Myocyte (in vitro differentiated cells): ENCODE measurements at regions not wholly inside any gene's neighbourhood (a gene's known extent, or its start where the extent isn't known, plus 50 kb on each side); places are given as distances from the start of the nearest gene placed in this dataset.
"Not testable (repeated sequence)": the region's sequence is repeated elsewhere in the genome, so short reads cannot be mapped to it uniquely, and the experiment has no call there.

ENCODE experiments used
- DNase-seq: peaks from one replicate; pipeline ENCODE4 v3.0.0-alpha.2; 2012; ENCODE audit warnings: low read depth

DNA sequence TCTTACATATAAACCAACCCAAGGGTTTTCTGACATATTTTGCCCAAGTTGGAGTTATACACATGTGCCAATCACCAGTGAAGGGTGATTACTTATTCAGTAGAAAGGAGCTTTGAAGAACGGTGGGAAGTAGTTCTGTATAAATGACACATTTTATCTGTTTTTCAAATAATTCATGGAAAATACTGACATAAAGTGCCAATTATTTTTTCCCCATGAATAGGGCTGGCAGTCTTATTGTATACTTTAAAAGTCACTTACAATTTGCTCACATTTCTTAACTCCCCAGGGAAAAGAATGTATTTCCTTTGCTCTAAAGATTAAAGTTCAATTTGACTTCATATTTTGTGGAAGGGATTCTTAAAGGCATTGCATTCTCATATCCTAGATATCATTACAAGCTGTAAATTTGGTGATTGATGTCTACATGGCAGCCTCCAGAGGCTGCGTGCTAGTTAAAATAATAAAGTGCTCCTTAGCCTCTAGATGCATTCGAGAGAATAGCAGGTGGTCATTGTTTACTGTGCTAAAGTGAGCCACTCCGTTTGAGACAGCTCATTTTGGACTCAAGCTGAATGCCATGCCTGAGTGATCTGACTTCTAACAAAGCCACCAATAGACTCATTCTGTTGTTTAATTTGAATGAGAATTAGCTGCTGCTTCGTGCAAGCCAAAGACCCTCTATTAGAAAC lies 148.8 kb upstream of the NRP1 start:
- peak; percentile 26 for DNase-seq

GRCh38 chr10:33482486-33482885 lies 148.0 kb upstream of the NRP1 start:
- DNase-seq, result no peak

- DNase-seq, result no peak
These were observed 146.7 kb upstream of the NRP1 start for GRCh38 chr10:33481184-33481583.

DNA sequence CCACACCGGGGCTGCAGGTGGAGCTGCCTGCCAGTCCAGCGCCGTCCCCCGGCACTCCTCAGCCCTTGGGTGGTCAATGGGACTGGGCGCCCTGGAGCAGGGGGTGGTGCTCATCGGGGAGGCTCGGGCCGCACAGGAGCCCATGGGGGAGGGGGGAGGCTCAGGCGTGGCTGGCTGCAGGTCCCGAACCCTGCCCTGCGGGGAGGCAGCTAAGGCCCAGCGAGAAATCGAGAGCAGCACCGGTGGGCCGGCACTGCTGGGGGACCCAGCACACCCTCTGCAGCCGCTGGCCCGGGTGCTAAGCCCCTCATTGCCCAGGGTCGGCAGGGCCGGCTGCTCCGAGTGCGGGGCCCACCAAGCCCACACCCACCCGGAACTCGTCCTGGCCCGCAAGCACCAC lies 145.9 kb upstream of the NRP1 start:
- DNase-seq, result not testable (repeated sequence)

DNA sequence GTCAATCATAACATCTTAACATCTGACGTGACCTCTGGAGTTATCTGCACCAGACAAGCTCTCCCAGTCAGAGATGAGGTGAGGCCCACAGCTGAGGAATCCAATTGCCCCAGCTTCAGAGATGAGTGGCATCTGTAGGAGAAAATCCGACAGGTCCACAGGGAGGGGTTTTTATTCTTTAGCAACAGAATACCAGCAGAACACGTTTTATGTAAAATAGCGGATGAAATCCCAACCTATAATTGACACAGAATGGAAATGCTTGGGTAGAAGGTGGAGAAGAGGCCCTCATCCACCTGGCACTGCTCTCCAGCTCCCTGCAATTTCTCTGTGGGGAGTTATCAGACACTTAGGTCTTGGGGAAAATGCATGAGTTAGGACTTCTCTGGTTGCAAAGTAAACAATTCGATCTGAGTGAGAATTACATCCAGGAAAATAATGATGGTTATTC lies 144.2 kb upstream of the NRP1 start:
- no peak for DNase-seq

DNA sequence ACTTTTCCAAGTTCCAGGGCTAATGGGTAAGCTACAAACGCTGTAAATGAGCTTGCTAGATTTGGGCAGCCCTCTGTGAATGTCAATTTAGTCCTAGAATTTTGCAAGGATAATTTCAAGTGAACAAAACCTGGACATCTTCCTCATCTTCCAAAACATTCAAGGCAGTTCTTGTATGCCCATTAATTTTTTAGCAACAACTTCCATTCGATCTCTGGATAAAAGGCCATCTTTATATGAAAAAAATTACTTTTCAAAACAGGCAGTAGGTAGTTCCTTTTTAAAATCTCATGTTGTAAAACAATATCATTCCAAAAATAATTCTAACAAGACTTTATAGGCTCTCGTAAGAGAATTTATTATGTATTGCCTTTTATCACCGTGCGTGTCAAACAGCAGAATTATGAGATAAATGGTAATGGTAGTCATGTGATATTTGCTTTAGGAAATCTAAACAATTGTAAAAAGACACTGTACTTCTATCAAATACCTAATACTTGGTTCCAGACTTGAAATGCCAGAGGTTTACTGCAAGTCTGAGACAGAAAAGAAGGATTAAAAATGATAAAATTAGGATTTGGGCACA lies 143.7 kb upstream of the NRP1 start:
- no peak for DNase-seq

- no peak for DNase-seq
These were observed 143.0 kb upstream of the NRP1 start for GRCh38 chr10:33477291-33478088.

DNA sequence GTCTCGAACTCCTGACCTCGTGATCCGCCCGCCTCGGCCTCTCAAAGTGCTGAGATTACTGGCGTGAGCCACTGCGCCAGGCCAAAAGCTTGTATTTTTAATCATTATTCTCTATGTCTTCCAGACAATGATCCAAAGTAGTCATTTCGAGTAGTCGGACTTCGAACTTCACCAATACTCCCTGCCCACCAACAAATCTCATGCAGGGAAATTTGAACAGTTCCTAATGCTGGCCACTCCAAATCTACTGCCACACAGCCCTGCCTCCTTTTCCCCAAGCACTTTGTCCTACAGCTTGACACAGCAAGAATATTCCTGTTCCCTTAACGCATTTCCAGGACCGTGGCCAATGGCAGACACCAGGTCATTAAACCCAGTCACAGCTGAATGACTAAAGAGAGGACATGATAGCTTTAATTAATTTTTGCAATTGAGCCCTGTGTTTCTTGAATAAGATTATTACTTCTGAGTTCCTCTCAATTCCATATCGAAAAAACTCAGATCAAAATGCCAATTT lies 142.3 kb upstream of the NRP1 start:
- DNase-seq, result no peak

DNA sequence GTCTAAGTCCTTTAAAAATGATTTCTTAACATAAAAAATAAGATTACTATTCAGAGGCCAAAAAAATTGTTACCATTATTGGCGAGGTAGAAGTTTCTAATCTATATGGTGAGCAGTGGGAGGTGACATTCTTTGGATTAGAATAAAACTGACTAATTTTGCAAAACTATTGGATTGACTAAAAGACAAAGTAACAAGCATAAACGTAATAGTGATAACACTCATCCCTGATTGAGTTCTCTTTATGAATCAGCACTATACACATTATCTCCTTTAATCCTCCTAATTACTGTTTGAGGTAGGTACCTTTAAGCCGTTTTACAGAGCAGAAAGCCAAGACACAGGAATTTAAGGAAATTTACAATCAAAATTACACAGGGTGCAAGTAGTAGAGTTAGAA lies 139.2 kb upstream of the NRP1 start:
- no peak for DNase-seq

DNA sequence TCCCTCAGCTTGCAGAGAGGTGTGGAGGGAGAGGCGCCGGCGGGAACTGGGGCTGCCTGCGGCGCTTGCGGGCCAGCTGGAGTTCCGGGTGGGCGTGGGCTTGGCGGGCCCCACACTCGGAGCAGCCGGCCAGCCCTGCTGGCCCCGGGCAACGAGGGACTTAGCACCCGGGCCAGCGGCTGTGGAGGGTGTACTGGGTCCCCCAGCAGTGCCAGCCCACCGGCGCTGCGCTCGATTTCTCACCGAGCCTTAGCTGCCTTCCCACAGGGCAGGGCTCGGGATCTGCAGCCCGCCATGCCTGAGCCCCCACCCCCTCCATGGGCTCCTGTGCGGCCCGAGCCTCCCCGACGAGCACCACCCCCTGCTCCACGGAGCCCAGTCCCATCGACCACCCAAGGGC lies 133.5 kb upstream of the NRP1 start:
- not testable (repeated sequence) for DNase-seq

DNA sequence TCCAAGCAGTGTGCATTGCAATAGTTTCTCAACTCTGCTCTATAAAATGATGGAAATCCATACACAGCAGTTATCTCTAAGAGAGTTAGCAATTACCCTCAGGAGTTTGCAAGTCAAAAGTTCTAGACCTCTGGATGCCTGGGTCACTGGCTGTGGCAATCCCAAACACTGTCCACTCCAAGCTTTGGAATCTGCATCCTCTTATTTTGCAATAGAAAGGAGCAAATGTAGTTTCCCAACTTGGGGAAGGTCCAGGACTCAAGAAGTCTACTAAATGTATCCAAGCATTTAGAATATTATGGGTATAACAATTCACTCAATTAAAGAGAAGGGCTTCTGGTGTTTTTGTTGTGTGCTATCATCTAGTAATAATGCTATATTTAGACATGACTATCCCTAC lies 131.3 kb upstream of the NRP1 start:
- no peak for DNase-seq

- no peak for DNase-seq
These were observed 128.5 kb upstream of the NRP1 start for GRCh38 chr10:33463011-33463410.

- DNase-seq, result peak; percentile 17
These were observed 126.8 kb upstream of the NRP1 start for GRCh38 chr10:33461295-33461640.

- DNase-seq, result peak; percentile 77
These were observed 126.2 kb upstream of the NRP1 start for GRCh38 chr10:33460505-33461294.

DNA sequence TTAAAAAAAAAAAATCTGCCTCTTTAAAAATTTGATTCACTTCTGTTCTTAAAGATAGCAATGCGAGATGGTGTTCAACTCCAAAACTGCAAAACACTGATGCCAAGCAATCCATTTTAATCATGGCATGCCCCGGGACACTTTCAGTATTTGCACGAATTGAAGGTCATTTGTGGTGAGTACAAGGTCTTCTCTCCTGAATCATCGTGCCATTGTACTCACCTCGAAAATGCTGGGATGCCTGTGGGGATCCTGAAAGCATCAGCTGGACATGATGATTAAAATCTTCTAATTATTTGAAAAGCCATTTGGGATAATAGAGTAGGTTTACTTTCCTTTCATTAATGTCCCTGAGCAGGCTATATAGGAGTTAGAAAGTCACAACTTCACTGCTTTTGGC lies 125.1 kb upstream of the NRP1 start:
- peak; percentile 45 for DNase-seq

- no peak for DNase-seq
These were observed 120.6 kb upstream of the NRP1 start for GRCh38 chr10:33455029-33455428.

DNA sequence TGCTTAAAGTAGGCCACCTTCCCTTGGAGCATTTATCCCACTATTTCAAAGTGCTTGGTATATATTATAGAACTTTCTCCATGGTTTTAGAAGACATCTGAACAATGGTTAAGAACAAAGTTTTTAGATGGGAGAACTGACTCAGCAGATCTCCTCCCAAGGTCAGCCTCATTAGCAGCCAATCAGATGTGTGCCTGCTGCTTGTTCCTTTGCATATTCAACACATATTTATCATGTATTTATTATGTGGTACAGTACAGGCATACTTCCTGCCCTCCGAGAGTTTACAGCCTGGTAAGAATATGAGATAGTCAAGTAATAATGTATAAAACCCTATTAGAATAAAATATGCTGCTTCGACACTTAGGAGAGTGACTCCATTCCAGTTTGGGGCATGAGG lies 120.1 kb upstream of the NRP1 start:
- DNase-seq, result no peak

DNA sequence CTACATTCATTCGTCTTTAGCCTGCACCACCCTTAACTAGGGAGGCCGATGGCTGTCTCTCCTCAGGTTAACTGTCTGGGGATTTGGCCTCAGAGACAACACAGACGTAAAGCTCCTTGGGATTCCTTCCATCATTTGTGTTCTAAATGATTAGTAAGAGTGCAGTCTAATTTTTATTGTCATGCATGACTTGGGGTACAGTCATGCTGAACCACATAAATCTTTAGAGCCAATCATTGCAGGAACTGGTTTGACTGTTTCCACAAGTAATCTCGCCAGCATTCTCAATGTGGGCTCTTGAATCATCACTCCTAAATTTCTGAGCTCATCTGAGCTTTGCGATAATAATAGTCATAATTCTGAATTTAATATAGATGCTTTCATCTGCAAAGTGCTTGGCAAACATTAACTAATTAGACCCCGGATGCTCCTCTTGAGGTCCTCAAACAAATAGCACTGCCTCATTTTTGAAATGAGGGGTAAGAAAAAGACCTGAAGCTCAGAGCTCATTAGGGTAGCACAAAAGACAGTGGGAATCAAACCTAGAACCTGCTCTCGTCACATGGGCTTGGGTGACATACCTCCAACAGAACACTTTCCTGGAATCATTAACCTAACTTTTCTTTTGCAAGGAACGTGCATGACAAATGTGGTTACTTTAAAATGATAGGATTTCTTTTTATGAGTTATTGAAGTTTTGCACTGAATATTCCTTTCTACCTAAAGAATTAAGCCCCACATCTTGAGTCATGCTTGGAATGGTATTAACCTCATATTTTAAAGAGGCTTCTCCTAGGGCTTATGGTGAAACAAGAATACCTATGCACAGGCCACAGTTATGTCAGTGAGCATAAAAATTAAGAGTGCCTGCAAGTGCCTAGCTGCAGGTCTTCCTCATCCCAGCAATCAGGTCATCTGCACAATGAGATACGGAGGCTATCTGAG lies 118.9 kb upstream of the NRP1 start:
- DNase-seq, result peak; percentile 56

- no peak for DNase-seq
These were observed 114.1 kb upstream of the NRP1 start for GRCh38 chr10:33448421-33449140.

DNA sequence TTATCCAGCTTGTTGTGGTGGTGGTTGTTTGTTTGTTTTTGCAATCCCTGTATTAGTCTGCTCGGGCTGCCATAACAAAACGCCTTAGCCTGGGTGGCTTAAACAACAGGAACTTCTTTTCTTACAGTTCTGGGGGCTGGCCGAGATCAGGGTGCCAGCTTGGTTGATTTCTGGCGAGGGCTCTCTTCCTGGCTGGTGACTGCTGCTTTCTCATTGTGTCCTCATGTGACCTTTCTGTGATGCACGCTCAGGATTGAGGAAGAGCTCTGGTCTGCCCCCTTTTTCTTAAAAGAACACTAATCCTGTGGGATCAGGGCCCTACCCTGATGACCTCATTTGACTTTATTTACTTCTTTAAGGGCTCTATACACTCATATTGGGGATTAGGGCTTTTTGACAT lies 107.1 kb upstream of the NRP1 start:
- peak; percentile 23 for DNase-seq
